GM12875 (cell line): ENCODE measurements at regions not wholly inside any gene's neighbourhood (a gene's known extent, or its start where the extent isn't known, plus 50 kb on each side); places are given as distances from the start of the nearest gene placed in this dataset.

Experiments used
- H3K4me3 ChIP-seq: one replicate; pipeline ENCODE4 v1.5.1; 2011; ENCODE audit warnings: low read depth, low read length, control low read depth
- CTCF ChIP-seq: IDR thresholded peaks from 2 replicates; pipeline ENCODE4 v1.5.1; 2011; ENCODE audit warnings: low read depth, mild to moderate bottlenecking, control low read depth, inconsistent platforms, low read length, moderate library complexity, borderline replicate concordance; ENCODE audit not compliant: insufficient read depth

DNA sequence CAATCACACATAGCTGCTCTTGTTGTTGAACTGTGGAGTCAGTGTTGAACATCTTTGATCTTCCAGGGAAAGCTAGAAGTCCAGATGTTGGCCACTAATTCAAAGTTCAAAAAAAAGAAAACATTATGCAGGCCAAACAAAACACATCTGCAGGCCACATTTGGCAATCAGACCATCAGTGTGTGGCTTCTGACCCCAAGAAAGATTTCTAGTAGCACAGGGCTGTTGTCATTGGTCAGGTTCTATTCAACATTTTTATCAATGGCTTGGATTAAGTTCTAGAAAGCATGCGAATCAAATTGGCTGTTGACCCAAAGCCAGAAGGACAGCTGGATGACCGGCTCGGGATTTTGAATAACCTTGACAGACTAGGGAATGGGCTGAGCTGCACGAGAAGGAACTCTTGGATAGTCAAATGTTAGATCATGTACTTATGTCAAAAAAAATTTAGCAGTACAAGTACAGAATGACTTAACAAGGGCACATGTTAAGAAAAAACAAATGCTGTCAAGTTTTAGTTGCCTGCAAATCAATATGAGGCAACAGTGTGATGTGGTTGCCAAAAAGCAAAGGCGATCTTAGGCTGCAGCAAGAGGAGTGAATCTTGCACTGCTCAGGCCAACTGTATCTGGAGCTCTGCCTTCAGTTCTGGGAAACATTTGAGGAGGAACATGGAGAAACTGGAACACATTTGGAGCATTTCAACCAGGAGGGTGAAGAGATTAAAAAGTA, 187.6 kb downstream of the RGS9 start:
- TF ChIP-seq CTCF: no peak
- no peak overlapping the region for H3K4me3 ChIP-seq

DNA sequence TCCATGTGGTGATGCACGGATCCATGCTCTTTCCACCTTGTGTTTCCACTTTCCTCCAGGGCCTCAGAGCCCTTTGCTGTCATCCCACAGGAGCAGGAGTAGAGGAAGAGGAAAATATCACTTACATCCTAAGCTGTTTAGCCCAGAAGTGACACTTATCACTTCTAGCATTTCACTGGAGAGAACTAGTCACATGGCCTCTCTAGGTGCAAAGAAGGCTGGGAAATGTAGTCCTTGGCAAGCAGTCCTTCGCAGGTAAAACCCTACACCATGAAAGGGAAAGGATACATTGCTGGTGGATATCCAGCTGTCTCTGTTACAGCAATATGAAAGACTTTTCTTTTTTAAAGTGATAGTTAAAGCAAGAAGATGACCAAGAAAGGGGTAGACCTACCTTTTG, 185.9 kb downstream of the RGS9 start:
- no peak for TF ChIP-seq CTCF

GRCh38 chr17:65320820-65321219, 183.7 kb downstream of the RGS9 start:
- no peak for TF ChIP-seq CTCF

More for the DNA sequence above, 185.9 kb downstream of the RGS9 start:
- no peak overlapping the region for H3K4me3 ChIP-seq

DNA sequence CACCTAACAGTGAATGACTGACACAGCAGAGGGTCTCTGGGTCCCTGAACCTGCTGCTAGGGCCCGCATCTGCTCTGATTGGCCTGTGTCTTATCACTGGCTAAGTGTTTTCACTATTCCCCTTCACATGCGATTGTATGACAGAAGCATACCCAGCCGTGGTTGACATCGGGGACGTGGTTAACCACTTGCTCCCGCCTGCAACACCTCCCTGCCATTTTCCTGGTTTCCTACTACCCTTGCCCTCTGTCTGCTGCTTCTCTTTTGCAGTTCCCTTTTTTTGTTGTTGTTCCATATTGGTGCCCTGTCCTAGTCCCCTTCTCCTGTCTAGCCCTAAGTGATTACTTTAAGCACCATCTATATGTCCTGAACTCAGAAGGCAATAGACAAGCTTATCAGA, 177.0 kb downstream of the RGS9 start:
- no peak overlapping the region for H3K4me3 ChIP-seq
- TF ChIP-seq CTCF: no peak

More at GRCh38 chr17:65320820-65321219, 183.7 kb downstream of the RGS9 start:
- H3K4me3 ChIP-seq: no peak overlapping the region

- no peak for TF ChIP-seq CTCF
These were observed 175.7 kb downstream of the RGS9 start for GRCh38 chr17:65312718-65313377.

GRCh38 chr17:65311261-65311660, 174.1 kb downstream of the RGS9 start:
- H3K4me3 ChIP-seq: no peak overlapping the region
- TF ChIP-seq CTCF: no peak

More at GRCh38 chr17:65312718-65313377, 175.7 kb downstream of the RGS9 start:
- H3K4me3 ChIP-seq: no peak overlapping the region

- no peak overlapping the region for H3K4me3 ChIP-seq
- TF ChIP-seq CTCF: no peak
These were observed 170.8 kb downstream of the RGS9 start for GRCh38 chr17:65307961-65308316.
